KMS-11 (cell line): ENCODE measurements at regions not wholly inside any gene's neighbourhood (a gene's known extent, or its start where the extent isn't known, plus 50 kb on each side); places are given as distances from the start of the nearest gene placed in this dataset.

Source experiments
- H2AFZ ChIP-seq: fragments of 200-600 bp; sonication (generic); 2 replicates; pipeline ENCODE4 v1.6.1; 2016; ENCODE audit warnings: antibody characterized with exemption, mixed run types, low read depth
- H3K27ac ChIP-seq: fragments of 200-600 bp; sonication (generic); 2 replicates; pipeline ENCODE4 v1.6.1; 2016; ENCODE audit warnings: mild to moderate bottlenecking, mixed run types
- H3K27me3 ChIP-seq: fragments of 200-600 bp; sonication (generic); 2 replicates; pipeline ENCODE4 v1.6.1; 2017; ENCODE audit warnings: mild to moderate bottlenecking, low read depth, mixed run types, moderate library complexity; ENCODE audit not compliant: insufficient read depth
- H3K36me3 ChIP-seq: fragments of 200-600 bp; sonication (generic); 2 replicates; pipeline ENCODE4 v1.6.1; 2017; ENCODE audit warnings: mild to moderate bottlenecking, mixed run types; ENCODE audit not compliant: insufficient read depth
- H3K4me1 ChIP-seq: fragments of 200-600 bp; sonication (generic); 2 replicates; pipeline ENCODE4 v1.6.1; 2016; ENCODE audit warnings: mild to moderate bottlenecking, low read depth, mixed run types; ENCODE audit not compliant: poor library complexity, severe bottlenecking
- H3K4me2 ChIP-seq: fragments of 200-600 bp; sonication (generic); 2 replicates; pipeline ENCODE4 v1.7.0; 2016; ENCODE audit warnings: mild to moderate bottlenecking, mixed run types
- H3K4me3 ChIP-seq: fragments of 200-600 bp; sonication (generic); IDR thresholded peaks from 2 replicates; pipeline ENCODE4 v1.6.1; 2017; ENCODE audit warnings: low read depth, low read length, mixed read lengths; ENCODE audit not compliant: insufficient read depth
- H3K79me2 ChIP-seq: fragments of 200-600 bp; sonication (generic); 2 replicates; pipeline ENCODE4 v1.6.1; 2016; ENCODE audit warnings: low read depth, mixed run types; ENCODE audit not compliant: insufficient read depth
- H3K9ac ChIP-seq: fragments of 200-600 bp; sonication (generic); 2 replicates; pipeline ENCODE4 v1.6.1; 2016; ENCODE audit warnings: mild to moderate bottlenecking, mixed run types
- H4K20me1 ChIP-seq: fragments of 200-600 bp; sonication (generic); 2 replicates; pipeline ENCODE4 v1.6.1; 2016; ENCODE audit warnings: mild to moderate bottlenecking, mixed run types; ENCODE audit not compliant: insufficient read depth
- CTCF ChIP-seq: fragments of 200-600 bp; sonication (generic); conservative IDR thresholded peaks from 2 replicates; pipeline ENCODE4 v1.6.1; 2017; ENCODE audit warnings: low read depth, mild to moderate bottlenecking, antibody characterized with exemption, low read length, moderate library complexity, mixed read lengths

- Histone ChIP-seq H2AFZ (no peak overlapping the region), H3K4me1 (no peaks in the 10 kb centered on the region), H3K9ac (no peak overlapping the region), H3K27me3 (no peaks in the 10 kb centered on the region), H3K4me3 (no peak overlapping the region), H3K79me2 (no peaks in the 10 kb centered on the region), H4K20me1 (no peaks in the 10 kb centered on the region), H3K4me2 (no peak overlapping the region), H3K36me3 (no peaks in the 10 kb centered on the region), H3K27ac (no peak overlapping the region)
- TF ChIP-seq CTCF: no peak
Measured at GRCh38 chr7:136139417-136139816, 162.3 kb upstream of the MTPN start.

DNA sequence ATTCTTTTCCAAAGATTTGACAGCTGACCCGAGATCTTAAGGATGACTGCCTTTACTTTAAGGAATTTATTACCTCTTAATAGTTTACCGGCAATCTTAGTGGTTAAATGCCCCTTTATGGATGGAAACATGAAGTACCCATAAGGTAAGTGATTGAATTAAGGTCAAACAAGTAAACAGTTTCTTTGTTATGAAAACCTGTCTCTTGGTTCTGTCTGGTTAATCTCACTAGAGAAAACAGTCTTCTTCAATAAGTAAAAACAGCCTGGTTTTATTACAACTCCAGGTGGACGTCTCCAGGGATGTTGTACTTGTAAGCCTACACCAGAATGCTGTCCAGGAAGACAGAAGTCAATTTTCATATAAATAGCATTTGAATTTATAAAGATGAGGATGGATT is 161.8 kb upstream of the MTPN start:
- no peaks in the 10 kb centered on the region for H4K20me1 ChIP-seq
- no peaks in the 10 kb centered on the region for H3K27me3 ChIP-seq
- H3K4me3 ChIP-seq: no peak overlapping the region
- TF ChIP-seq CTCF: no peak
- H3K4me1 ChIP-seq: no peaks in the 10 kb centered on the region
- no peak overlapping the region for H3K4me2 ChIP-seq
- no peak overlapping the region for H3K9ac ChIP-seq
- no peaks in the 10 kb centered on the region for H3K79me2 ChIP-seq
- no peaks in the 10 kb centered on the region for H3K36me3 ChIP-seq
- H2AFZ ChIP-seq: no peak overlapping the region
- no peak overlapping the region for H3K27ac ChIP-seq

DNA sequence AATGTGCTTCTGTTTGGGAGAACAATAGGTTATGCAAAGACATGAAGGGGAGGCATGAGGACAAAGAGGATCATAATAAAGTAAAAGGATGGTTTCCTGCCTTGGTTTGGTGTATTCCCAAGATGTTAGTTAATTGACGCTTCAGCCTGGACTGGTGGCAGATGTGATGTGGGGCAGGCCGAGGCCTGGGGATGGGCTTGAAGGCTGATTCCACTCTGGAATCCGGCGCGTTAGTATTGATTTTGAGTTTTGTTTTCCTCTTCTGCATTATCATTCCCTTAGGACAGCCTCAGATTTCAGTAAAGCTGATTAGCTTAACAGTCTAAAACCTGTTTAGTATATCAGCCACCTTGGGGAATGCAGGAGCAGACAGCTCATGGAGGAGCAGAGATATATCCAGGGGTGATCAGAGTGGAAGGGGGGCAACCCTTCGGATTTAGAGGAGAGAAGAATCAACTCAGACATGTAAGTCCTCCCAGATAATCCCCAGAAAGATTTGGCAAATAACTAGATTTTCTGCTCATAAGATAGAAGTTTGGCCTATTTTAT is 159.8 kb upstream of the MTPN start:
- Histone ChIP-seq H3K27me3 (no peaks in the 10 kb centered on the region), H2AFZ (no peak overlapping the region), H3K4me2 (no peak overlapping the region), H3K36me3 (no peaks in the 10 kb centered on the region), H4K20me1 (no peaks in the 10 kb centered on the region), H3K4me1 (no peaks in the 10 kb centered on the region), H3K4me3 (no peak overlapping the region), H3K79me2 (no peaks in the 10 kb centered on the region), H3K27ac (no peak overlapping the region), H3K9ac (no peak overlapping the region)
- no peak for TF ChIP-seq CTCF

GRCh38 chr7:136134503-136134902 is 157.3 kb upstream of the MTPN start:
- no peak for TF ChIP-seq CTCF
- no peak overlapping the region for H3K9ac ChIP-seq
- no peaks in the 10 kb centered on the region for H3K27me3 ChIP-seq
- no peaks in the 10 kb centered on the region for H3K4me1 ChIP-seq
- H3K36me3 ChIP-seq: no peaks in the 10 kb centered on the region
- no peak overlapping the region for H3K27ac ChIP-seq
- no peak overlapping the region for H3K4me3 ChIP-seq
- H3K79me2 ChIP-seq: no peaks in the 10 kb centered on the region
- no peak overlapping the region for H2AFZ ChIP-seq
- H4K20me1 ChIP-seq: no peaks in the 10 kb centered on the region
- H3K4me2 ChIP-seq: no peak overlapping the region

GRCh38 chr7:136133551-136133950 is 156.4 kb upstream of the MTPN start:
- Histone ChIP-seq H3K27ac (no peak overlapping the region), H3K79me2 (no peaks in the 10 kb centered on the region), H3K36me3 (no peaks in the 10 kb centered on the region), H3K4me2 (no peak overlapping the region), H4K20me1 (no peaks in the 10 kb centered on the region), H3K4me3 (no peak overlapping the region), H3K4me1 (no peaks in the 10 kb centered on the region), H2AFZ (no peak overlapping the region), H3K27me3 (no peaks in the 10 kb centered on the region), H3K9ac (no peak overlapping the region)
- no peak for TF ChIP-seq CTCF
